Uterus (tissue), 2 donors: ENCODE measurements at regions not wholly inside any gene's neighbourhood (a gene's known extent, or its start where the extent isn't known, plus 50 kb on each side); places are given as distances from the start of the nearest gene placed in this dataset.

Experiments used
- CTCF ChIP-seq, 4 experiments: fragments of 200-600 bp in 2 of 4; fragments of 450-650 bp in 2 of 4; sonication (generic) in 2 of 4; IDR thresholded peaks; one replicate each; pipeline ENCODE4 v1.5.1; 2016 to 2019; ENCODE audit warnings: antibody characterized with exemption in 4 of 4, mild to moderate bottlenecking in 2 of 4, moderate library complexity in 1 of 4
- POLR2A ChIP-seq, 2 donors: fragments of 450-650 bp; IDR thresholded peaks; one replicate each; pipeline ENCODE4 v1.6.1; 2016; ENCODE audit warnings: antibody characterized with exemption in 2 of 2, mild to moderate bottlenecking in 1 of 2, moderate library complexity in 1 of 2

- TF ChIP-seq CTCF (IDR thresholded peaks at IDR 0.05) (no peak), POLR2A (IDR thresholded peaks at IDR 0.05) (no peak)
Measured at GRCh38 chr12:28780096-28780495, 369.0 kb upstream of the FAR2 start.
